Suprapubic skin (tissue), 4 donors: ENCODE measurements at regions not wholly inside any gene's neighbourhood (a gene's known extent, or its start where the extent isn't known, plus 50 kb on each side); places are given as distances from the start of the nearest gene placed in this dataset.

Experiments
- DNase-seq, 2 donors: peaks; one replicate each; pipeline ENCODE4 v3.0.0-alpha.2; 2019; ENCODE audit warnings: low spot score in 2 of 2
- H3K27ac ChIP-seq: fragments of 200-600 bp; sonication (generic); one replicate; pipeline ENCODE4 v1.5.1; 2019
- H3K27me3 ChIP-seq: fragments of 200-600 bp; sonication (generic); one replicate; pipeline ENCODE4 v1.5.1; 2019
- H3K36me3 ChIP-seq: fragments of 200-600 bp; sonication (generic); one replicate; pipeline ENCODE4 v1.5.1; 2019
- H3K4me1 ChIP-seq: fragments of 200-600 bp; sonication (generic); one replicate; pipeline ENCODE4 v1.5.1; 2019
- H3K4me3 ChIP-seq: fragments of 200-600 bp; sonication (generic); one replicate; pipeline ENCODE4 v1.5.1; 2019; ENCODE audit warnings: mild to moderate bottlenecking
- H3K9me3 ChIP-seq: fragments of 200-600 bp; sonication (generic); one replicate; pipeline ENCODE4 v1.5.1; 2019
- EP300 ChIP-seq: sonication (generic); formaldehyde crosslinking; IDR thresholded peaks from one replicate; pipeline ENCODE4 v1.6.1; 2017; ENCODE audit warnings: antibody characterized with exemption
- POLR2A ChIP-seq, 2 donors: fragments of 450-650 bp; IDR thresholded peaks; one replicate each; pipeline ENCODE4 v1.6.1; 2017; ENCODE audit warnings: antibody characterized with exemption in 2 of 2, mild to moderate bottlenecking in 2 of 2, moderate library complexity in 2 of 2
- POLR2AphosphoS5 ChIP-seq, 3 donors: sonication (generic); formaldehyde crosslinking; IDR thresholded peaks; one replicate each; pipeline ENCODE4 v1.6.1; 2017; ENCODE audit warnings: antibody characterized with exemption in 3 of 3
- WGBS: methylation state at CpG from one replicate; pipeline ENCODE4 v1.1.5; 2018; 5-methylcytosine and 5-hydroxymethylcytosine counted together
- TF ChIP-seq, protein P1 (sequence below), 2 donors: fragments of 200-600 bp in 1 of 2; fragments of 450-650 bp in 1 of 2; sonication (generic) in 1 of 2; IDR thresholded peaks; one replicate each; pipeline ENCODE4 v1.5.1; 2016 to 2019; ENCODE audit warnings: antibody characterized with exemption in 2 of 2, mild to moderate bottlenecking in 1 of 2, moderate library complexity in 1 of 2

DNA sequence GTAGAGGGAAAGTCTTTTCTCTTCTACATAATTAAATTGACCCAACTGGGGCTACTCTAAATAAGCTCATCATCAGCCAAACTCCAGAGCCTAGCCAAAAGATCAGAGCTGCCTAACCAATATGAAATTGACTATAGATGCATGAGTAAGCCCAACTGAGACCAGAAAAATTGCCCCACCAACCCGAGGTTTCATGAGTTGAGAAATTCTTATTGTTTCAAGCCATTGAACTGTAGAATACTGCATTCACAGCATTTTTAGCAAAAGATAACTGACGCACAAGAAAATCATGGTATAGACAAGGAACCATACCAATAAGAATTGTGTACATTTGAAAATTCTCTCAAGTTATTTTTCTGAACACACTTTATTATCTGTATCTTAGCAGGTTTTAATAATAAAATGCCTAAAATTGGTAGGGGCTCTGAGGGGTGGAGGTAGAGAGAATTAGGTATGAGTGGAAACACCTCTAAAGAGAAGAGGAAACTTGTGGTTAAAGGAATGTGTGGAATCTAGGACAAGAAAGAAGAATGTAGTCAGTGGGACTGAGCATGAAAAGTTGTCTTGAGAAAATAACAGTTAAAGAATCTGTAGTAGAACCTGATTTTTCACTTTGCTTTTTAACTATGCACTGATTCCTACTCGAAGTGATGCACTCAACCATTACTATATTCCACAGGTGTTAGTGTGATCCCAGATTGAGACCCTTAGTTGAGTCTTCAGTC lies 200.9 kb upstream of the PPP1R2C start:
- Histone ChIP-seq H3K27ac (no peak overlapping the region), H3K36me3 (no peaks in the 10 kb centered on the region), H3K27me3 (no peaks in the 10 kb centered on the region), H3K9me3 (no peaks in the 10 kb centered on the region), H3K4me3 (no peak overlapping the region), H3K4me1 (no peaks in the 10 kb centered on the region)
- no peak for DNase-seq
- WGBS: 70% methylated on average over 3 of the region's 3 CpGs
- TF ChIP-seq POLR2AphosphoS5 (IDR thresholded peaks at IDR 0.05): no peak

DNA sequence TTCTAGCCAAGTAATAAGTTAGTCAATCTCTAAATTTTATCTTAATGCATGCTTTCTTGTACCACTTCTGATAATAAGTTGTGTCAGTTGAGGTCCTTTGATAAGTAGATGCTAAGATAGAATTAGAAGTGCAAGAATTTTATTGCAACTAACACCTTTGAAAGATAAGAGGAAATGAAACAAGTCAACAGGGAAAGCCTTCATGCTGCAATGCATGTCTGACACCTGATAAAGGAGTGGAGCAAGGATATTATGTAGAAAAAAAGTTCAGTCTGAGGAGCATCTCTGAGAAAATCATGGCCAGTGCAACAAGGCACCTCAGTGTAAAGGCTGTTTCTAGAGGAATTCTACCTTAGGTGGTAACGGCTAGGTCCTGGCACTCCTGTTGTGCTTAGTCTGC lies 210.7 kb upstream of the PPP1R2C start:
- Histone ChIP-seq H3K9me3 (no peaks in the 10 kb centered on the region), H3K27ac (no peak overlapping the region), H3K4me3 (no peak overlapping the region), H3K4me1 (no peaks in the 10 kb centered on the region), H3K27me3 (no peaks in the 10 kb centered on the region), H3K36me3 (no peaks in the 10 kb centered on the region)
- 67% methylated on average over 1 of the region's 1 CpG for WGBS
- TF ChIP-seq, protein P1, sequence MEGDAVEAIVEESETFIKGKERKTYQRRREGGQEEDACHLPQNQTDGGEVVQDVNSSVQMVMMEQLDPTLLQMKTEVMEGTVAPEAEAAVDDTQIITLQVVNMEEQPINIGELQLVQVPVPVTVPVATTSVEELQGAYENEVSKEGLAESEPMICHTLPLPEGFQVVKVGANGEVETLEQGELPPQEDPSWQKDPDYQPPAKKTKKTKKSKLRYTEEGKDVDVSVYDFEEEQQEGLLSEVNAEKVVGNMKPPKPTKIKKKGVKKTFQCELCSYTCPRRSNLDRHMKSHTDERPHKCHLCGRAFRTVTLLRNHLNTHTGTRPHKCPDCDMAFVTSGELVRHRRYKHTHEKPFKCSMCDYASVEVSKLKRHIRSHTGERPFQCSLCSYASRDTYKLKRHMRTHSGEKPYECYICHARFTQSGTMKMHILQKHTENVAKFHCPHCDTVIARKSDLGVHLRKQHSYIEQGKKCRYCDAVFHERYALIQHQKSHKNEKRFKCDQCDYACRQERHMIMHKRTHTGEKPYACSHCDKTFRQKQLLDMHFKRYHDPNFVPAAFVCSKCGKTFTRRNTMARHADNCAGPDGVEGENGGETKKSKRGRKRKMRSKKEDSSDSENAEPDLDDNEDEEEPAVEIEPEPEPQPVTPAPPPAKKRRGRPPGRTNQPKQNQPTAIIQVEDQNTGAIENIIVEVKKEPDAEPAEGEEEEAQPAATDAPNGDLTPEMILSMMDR (IDR thresholded peaks at IDR 0.05): no peak
- TF ChIP-seq POLR2AphosphoS5 (IDR thresholded peaks at IDR 0.05): no peak
- TF ChIP-seq POLR2A (IDR thresholded peaks at IDR 0.05): no peak
- no peak for TF ChIP-seq EP300
- no peak for DNase-seq

DNA sequence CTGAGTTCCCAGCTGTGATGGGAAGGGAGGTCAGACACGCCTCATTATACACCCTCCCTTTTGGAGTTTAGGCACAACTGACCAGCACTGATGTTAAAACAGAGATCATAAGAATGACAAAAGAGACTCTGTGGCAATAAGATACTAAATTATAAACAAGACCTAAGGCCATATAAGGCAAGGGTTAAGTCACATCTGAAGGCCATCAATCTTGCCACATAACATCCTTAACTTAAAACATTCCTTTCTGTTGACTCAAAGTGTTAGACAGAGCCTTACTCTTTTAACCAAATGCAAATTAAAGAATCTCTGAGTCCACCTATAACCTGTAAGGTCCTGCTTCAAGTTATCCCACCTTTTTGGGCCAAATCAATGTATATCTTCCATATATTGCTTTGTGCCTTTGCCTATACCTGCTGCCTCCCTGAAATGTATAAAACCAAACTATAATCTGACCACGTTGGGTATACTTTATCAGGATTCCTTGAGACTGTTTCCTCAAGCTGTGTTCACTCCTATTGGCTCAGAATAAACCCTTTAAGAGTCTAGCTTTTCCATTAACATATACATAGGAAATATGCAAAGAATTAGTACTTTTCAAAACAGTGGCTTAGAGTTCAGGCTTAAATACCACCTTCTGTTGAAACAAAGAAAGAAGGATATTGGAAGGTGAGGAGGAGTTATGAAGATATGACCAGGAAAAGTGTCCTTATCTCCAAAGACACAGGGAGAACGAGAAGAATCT lies 214.4 kb upstream of the PPP1R2C start:
- no peak for DNase-seq
- H3K4me3 ChIP-seq: no peak overlapping the region
- 54% methylated on average over 3 of the region's 3 CpGs for WGBS
- no peaks in the 10 kb centered on the region for H3K4me1 ChIP-seq
- no peak for TF ChIP-seq POLR2A (IDR thresholded peaks at IDR 0.05)
- TF ChIP-seq, protein P1 (IDR thresholded peaks at IDR 0.05): no peak
- TF ChIP-seq POLR2AphosphoS5 (IDR thresholded peaks at IDR 0.05): no peak
- no peak for TF ChIP-seq EP300
- H3K9me3 ChIP-seq: no peaks in the 10 kb centered on the region
- no peak overlapping the region for H3K27ac ChIP-seq
- H3K27me3 ChIP-seq: no peaks in the 10 kb centered on the region
- H3K36me3 ChIP-seq: no peaks in the 10 kb centered on the region

DNA sequence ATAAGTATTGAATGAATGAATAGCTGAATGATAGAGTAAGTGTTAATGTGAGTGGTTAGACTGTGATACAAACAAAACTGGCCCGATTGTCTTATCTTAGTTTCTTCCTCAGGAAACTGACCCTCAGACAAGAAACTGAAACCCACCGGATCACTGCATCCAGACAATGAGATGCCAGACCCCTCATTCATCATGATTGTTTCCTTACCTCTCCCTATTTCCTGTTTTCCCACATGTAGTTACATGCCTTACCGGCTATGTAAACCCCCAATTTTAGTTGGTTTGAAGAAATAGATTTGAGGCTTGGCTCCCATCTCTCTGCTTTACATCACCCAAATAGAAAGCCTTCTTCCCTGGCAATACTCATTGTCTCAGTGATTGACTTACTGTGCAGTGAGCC lies 218.9 kb upstream of the PPP1R2C start:
- 55% methylated on average over 3 of the region's 3 CpGs for WGBS
- Histone ChIP-seq H3K4me3 (no peak overlapping the region), H3K36me3 (no peaks in the 10 kb centered on the region), H3K9me3 (no peaks in the 10 kb centered on the region), H3K27ac (no peak overlapping the region), H3K4me1 (no peaks in the 10 kb centered on the region), H3K27me3 (no peaks in the 10 kb centered on the region)
- no peak for DNase-seq
- TF ChIP-seq POLR2AphosphoS5 (IDR thresholded peaks at IDR 0.05): no peak
- TF ChIP-seq EP300: no peak
- TF ChIP-seq, protein P1 (IDR thresholded peaks at IDR 0.05): no peak
- TF ChIP-seq POLR2A (IDR thresholded peaks at IDR 0.05): no peak

DNA sequence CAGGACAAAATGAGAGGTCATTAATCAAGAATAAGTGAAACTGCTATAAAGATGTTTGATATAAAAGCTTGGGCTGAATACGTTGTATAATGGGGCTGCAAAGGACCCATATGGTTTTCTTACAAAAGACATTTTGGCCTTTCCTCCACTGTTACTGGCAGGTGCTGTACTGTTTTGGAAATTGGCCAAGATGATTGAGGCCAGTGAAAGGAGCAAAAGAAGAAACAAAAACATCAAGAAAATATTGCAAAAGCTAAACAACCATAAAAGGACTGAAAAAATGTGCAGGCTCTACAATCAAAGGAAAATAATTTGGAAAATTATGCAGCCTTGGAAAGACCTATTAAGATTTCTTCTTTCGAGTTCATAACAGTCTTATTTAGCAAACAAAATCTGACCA lies 222.2 kb upstream of the PPP1R2C start:
- no peak overlapping the region for H3K4me3 ChIP-seq
- H3K9me3 ChIP-seq: no peaks in the 10 kb centered on the region
- 69% methylated on average over 2 of the region's 2 CpGs for WGBS
- H3K4me1 ChIP-seq: no peaks in the 10 kb centered on the region
- no peak overlapping the region for H3K27ac ChIP-seq
- DNase-seq: no peak
- H3K36me3 ChIP-seq: no peaks in the 10 kb centered on the region
- no peak for TF ChIP-seq POLR2A (IDR thresholded peaks at IDR 0.05)
- no peak for TF ChIP-seq EP300
- TF ChIP-seq, protein P1 (IDR thresholded peaks at IDR 0.05): no peak
- no peak for TF ChIP-seq POLR2AphosphoS5 (IDR thresholded peaks at IDR 0.05)
- no peaks in the 10 kb centered on the region for H3K27me3 ChIP-seq
